HEK293 (cell line): ENCODE measurements at regions not wholly inside any gene's neighbourhood (a gene's known extent, or its start where the extent isn't known, plus 50 kb on each side); places are given as distances from the start of the nearest gene placed in this dataset.

Experiments used
- CTCF ChIA-PET: fragments of 350-600 bp; formaldehyde crosslinking; extraction: SDS; loops from one replicate; lab custom pipeline; 2021; ENCODE audit warnings: antibody characterized with exemption; lab: Yijun Ruan, JAX
- POLR2A ChIA-PET: fragments of 300-600 bp; formaldehyde crosslinking; extraction: SDS; loops from one replicate; lab custom pipeline; 2020; ENCODE audit warnings: antibody characterized with exemption, inconsistent platforms; lab: Yijun Ruan, JAX
- H3K27ac ChIP-seq: fragments of 200-500 bp; sonication (Bioruptor generic); 2 replicates; pipeline ENCODE4 v1.5.1; 2014; ENCODE audit warnings: low read depth, low read length, control low read depth, inconsistent platforms; ENCODE audit errors: extremely low read depth
- H3K36me3 ChIP-seq, 2 experiments: fragments of 200-500 bp in 1 of 2; sonication (Bioruptor generic) in 1 of 2; 1 replicate in 1 of 2; 2 replicates in 1 of 2; pipeline ENCODE4 v1.5.1; 2014 to 2017; ENCODE audit warnings: inconsistent platforms in 2 of 2, low read length in 2 of 2; ENCODE audit not compliant: control insufficient read depth in 2 of 2, insufficient read depth in 1 of 2
- H3K4me1 ChIP-seq: fragments of 200-500 bp; sonication (Bioruptor generic); 2 replicates; pipeline ENCODE4 v1.5.1; 2014; ENCODE audit warnings: mild to moderate bottlenecking, low read length, inconsistent platforms; ENCODE audit not compliant: control insufficient read depth, insufficient read depth
- H3K4me3 ChIP-seq: 2 replicates; pipeline ENCODE4 v1.5.1; 2011; ENCODE audit warnings: low read depth, mild to moderate bottlenecking, control low read depth, low read length, moderate library complexity
- H3K9me3 ChIP-seq: fragments of 200-500 bp; sonication (Bioruptor generic); 2 replicates; pipeline ENCODE4 v1.5.1; 2014; ENCODE audit warnings: low read depth, low read length, inconsistent platforms; ENCODE audit not compliant: control insufficient read depth, insufficient read depth
- FEZF1 ChIP-seq: fragments of 450-650 bp; formaldehyde crosslinking; IDR thresholded peaks from 2 replicates; pipeline ENCODE4 v1.5.1; 2016; ENCODE audit warnings: missing biosample characterization, missing genetic modification characterization
- KLF9 ChIP-seq: fragments of 450-650 bp; formaldehyde crosslinking; IDR thresholded peaks from 2 replicates; pipeline ENCODE4 v1.5.1; 2016; ENCODE audit warnings: missing biosample characterization, missing genetic modification characterization, low read depth
- TRIM28 ChIP-seq: IDR thresholded peaks from 2 replicates; pipeline ENCODE4 v1.6.1; 2011; ENCODE audit warnings: low read length, control low read depth, borderline replicate concordance
- ZNF121 ChIP-seq: fragments of 450-650 bp; formaldehyde crosslinking; IDR thresholded peaks from 2 replicates; pipeline ENCODE4 v1.5.1; 2016; ENCODE audit warnings: missing biosample characterization, missing genetic modification characterization
- ZNF19 ChIP-seq: fragments of 450-650 bp; formaldehyde crosslinking; IDR thresholded peaks from 2 replicates; pipeline ENCODE4; 2016; ENCODE audit warnings: missing biosample characterization, missing genetic modification characterization, low read depth
- ZNF248 ChIP-seq: fragments of 450-650 bp; formaldehyde crosslinking; IDR thresholded peaks from 2 replicates; pipeline ENCODE4 v1.5.1; 2017; ENCODE audit warnings: missing biosample characterization, missing genetic modification characterization
- ZNF350 ChIP-seq: fragments of 450-650 bp; formaldehyde crosslinking; IDR thresholded peaks from 2 replicates; pipeline ENCODE4 v1.5.0; 2017; ENCODE audit warnings: missing biosample characterization, mild to moderate bottlenecking, missing genetic modification characterization
- ZNF426 ChIP-seq: fragments of 450-650 bp; formaldehyde crosslinking; IDR thresholded peaks from 2 replicates; pipeline ENCODE4 v1.5.1; 2017; ENCODE audit warnings: missing biosample characterization, missing genetic modification characterization, mild to moderate bottlenecking, inconsistent platforms, moderate library complexity
- ZNF510 ChIP-seq: fragments of 450-650 bp; formaldehyde crosslinking; IDR thresholded peaks from 2 replicates; pipeline ENCODE4 v1.5.1; 2018; ENCODE audit warnings: mild to moderate bottlenecking, missing genetic modification characterization, missing biosample characterization; ENCODE audit not compliant: insufficient replicate concordance
- ZNF530 ChIP-seq: fragments of 450-650 bp; formaldehyde crosslinking; IDR thresholded peaks from 2 replicates; pipeline ENCODE4 v1.5.1; 2016; ENCODE audit warnings: low read depth, missing biosample characterization, missing genetic modification characterization
- ZNF658 ChIP-seq: fragments of 450-650 bp; formaldehyde crosslinking; IDR thresholded peaks from 2 replicates; pipeline ENCODE4; 2016; ENCODE audit warnings: missing biosample characterization, missing genetic modification characterization
- ZNF777 ChIP-seq: fragments of 450-650 bp; formaldehyde crosslinking; IDR thresholded peaks from 2 replicates; pipeline ENCODE4 v1.5.1; 2017; ENCODE audit warnings: missing biosample characterization, missing genetic modification characterization, borderline replicate concordance
- ZNF837 ChIP-seq: fragments of 450-650 bp; formaldehyde crosslinking; IDR thresholded peaks from 2 replicates; pipeline ENCODE4 v1.5.1; 2016; ENCODE audit warnings: missing biosample characterization, missing genetic modification characterization
- TF ChIP-seq, protein P1 (sequence below): fragments of 450-650 bp; formaldehyde crosslinking; IDR thresholded peaks from 2 replicates; pipeline ENCODE4 v1.5.1; 2017; ENCODE audit warnings: missing biosample characterization, missing genetic modification characterization
- TF ChIP-seq, protein P2 (sequence below): fragments of 450-650 bp; formaldehyde crosslinking; IDR thresholded peaks from 2 replicates; pipeline ENCODE4 v1.5.1; 2016; ENCODE audit warnings: missing biosample characterization, missing genetic modification characterization, borderline replicate concordance
- TF ChIP-seq, protein P3 (sequence below): fragments of 450-650 bp; formaldehyde crosslinking; IDR thresholded peaks from 2 replicates; pipeline ENCODE4 v1.5.0; 2017; ENCODE audit warnings: missing biosample characterization, missing genetic modification characterization, borderline replicate concordance
- TF ChIP-seq, protein P4 (sequence below): fragments of 450-650 bp; formaldehyde crosslinking; IDR thresholded peaks from 2 replicates; pipeline ENCODE4 v1.5.1; 2016; ENCODE audit warnings: missing biosample characterization, missing genetic modification characterization, borderline replicate concordance

DNA sequence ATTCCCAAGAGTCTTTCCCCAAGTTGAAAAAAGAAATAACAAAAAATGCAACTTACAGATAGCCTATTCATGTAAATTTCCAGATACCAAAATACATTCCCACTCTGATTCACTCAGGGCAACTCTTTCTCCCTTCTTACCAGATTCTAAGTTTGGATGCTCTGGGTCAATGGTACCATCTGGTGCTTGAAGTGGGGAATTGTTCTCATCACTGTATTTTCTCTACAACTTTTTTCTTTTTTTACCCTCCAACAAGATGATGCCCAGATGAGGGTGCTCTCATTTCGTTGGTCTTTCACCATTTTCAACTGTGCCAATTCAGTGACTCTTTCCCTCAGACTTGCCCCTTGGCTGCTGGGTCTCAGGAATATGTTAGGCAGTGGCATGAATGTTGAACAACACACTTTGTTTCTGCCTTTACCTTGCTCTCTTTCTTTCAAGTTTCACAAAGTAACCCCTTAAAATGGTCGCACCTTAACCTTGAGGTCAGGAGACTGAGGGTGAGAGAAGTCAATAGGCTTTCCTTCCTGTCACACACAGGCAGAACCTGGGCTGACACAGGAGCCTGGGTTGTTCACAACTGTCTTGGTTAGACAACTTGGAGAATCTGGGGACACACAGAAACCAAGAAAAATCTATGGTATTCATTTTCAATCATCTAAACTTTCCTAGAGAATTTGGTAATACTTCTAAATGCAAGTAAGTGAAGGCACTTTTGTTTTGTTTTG is 330.7 kb upstream of the SLCO3A1 start:
- CTCF ChIA-PET: no interaction called here

More for the DNA sequence above, 330.7 kb upstream of the SLCO3A1 start:
- POLR2A ChIA-PET: no interaction called here
- Histone ChIP-seq H3K27ac (no peak overlapping the region), H3K4me3 (no peak overlapping the region), H3K36me3 (no peaks in the 10 kb centered on the region), H3K4me1 (no peaks in the 10 kb centered on the region), H3K9me3 (peaks cover 5% of the 10 kb centered on the region; the same call in 1 of the 2 replicates)
- TF ChIP-seq ZNF777 (tag by site-specific recombination): no peak
- no peak for TF ChIP-seq ZNF658 (tag by site-specific recombination)
- TF ChIP-seq, protein P1, sequence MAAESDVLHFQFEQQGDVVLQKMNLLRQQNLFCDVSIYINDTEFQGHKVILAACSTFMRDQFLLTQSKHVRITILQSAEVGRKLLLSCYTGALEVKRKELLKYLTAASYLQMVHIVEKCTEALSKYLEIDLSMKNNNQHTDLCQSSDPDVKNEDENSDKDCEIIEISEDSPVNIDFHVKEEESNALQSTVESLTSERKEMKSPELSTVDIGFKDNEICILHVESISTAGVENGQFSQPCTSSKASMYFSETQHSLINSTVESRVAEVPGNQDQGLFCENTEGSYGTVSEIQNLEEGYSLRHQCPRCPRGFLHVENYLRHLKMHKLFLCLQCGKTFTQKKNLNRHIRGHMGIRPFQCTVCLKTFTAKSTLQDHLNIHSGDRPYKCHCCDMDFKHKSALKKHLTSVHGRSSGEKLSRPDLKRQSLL (tag by site-specific recombination): no peak
- no peak for TF ChIP-seq KLF9 (tag by site-specific recombination)
- TF ChIP-seq, protein P2, sequence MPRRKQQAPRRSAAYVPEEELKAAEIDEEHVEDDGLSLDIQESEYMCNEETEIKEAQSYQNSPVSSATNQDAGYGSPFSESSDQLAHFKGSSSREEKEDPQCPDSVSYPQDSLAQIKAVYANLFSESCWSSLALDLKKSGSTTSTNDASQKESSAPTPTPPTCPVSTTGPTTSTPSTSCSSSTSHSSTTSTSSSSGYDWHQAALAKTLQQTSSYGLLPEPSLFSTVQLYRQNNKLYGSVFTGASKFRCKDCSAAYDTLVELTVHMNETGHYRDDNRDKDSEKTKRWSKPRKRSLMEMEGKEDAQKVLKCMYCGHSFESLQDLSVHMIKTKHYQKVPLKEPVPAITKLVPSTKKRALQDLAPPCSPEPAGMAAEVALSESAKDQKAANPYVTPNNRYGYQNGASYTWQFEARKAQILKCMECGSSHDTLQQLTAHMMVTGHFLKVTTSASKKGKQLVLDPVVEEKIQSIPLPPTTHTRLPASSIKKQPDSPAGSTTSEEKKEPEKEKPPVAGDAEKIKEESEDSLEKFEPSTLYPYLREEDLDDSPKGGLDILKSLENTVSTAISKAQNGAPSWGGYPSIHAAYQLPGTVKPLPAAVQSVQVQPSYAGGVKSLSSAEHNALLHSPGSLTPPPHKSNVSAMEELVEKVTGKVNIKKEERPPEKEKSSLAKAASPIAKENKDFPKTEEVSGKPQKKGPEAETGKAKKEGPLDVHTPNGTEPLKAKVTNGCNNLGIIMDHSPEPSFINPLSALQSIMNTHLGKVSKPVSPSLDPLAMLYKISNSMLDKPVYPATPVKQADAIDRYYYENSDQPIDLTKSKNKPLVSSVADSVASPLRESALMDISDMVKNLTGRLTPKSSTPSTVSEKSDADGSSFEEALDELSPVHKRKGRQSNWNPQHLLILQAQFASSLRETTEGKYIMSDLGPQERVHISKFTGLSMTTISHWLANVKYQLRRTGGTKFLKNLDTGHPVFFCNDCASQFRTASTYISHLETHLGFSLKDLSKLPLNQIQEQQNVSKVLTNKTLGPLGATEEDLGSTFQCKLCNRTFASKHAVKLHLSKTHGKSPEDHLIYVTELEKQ (tag by site-specific recombination): no peak
- no peak for TF ChIP-seq ZNF248 (tag by site-specific recombination)
- TF ChIP-seq ZNF510 (tag by site-specific recombination): no peak
- TF ChIP-seq, protein P3, sequence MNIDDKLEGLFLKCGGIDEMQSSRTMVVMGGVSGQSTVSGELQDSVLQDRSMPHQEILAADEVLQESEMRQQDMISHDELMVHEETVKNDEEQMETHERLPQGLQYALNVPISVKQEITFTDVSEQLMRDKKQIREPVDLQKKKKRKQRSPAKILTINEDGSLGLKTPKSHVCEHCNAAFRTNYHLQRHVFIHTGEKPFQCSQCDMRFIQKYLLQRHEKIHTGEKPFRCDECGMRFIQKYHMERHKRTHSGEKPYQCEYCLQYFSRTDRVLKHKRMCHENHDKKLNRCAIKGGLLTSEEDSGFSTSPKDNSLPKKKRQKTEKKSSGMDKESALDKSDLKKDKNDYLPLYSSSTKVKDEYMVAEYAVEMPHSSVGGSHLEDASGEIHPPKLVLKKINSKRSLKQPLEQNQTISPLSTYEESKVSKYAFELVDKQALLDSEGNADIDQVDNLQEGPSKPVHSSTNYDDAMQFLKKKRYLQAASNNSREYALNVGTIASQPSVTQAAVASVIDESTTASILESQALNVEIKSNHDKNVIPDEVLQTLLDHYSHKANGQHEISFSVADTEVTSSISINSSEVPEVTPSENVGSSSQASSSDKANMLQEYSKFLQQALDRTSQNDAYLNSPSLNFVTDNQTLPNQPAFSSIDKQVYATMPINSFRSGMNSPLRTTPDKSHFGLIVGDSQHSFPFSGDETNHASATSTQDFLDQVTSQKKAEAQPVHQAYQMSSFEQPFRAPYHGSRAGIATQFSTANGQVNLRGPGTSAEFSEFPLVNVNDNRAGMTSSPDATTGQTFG (tag by site-specific recombination): no peak
- no peak for TF ChIP-seq FEZF1 (tag by site-specific recombination)
- TF ChIP-seq ZNF350 (tag by site-specific recombination): no peak
- TF ChIP-seq TRIM28: no peak
- no peak for TF ChIP-seq ZNF530 (tag by site-specific recombination)
- TF ChIP-seq ZNF837 (tag by site-specific recombination): no peak
- no peak for TF ChIP-seq ZNF426 (tag by site-specific recombination)
- TF ChIP-seq, protein P4, sequence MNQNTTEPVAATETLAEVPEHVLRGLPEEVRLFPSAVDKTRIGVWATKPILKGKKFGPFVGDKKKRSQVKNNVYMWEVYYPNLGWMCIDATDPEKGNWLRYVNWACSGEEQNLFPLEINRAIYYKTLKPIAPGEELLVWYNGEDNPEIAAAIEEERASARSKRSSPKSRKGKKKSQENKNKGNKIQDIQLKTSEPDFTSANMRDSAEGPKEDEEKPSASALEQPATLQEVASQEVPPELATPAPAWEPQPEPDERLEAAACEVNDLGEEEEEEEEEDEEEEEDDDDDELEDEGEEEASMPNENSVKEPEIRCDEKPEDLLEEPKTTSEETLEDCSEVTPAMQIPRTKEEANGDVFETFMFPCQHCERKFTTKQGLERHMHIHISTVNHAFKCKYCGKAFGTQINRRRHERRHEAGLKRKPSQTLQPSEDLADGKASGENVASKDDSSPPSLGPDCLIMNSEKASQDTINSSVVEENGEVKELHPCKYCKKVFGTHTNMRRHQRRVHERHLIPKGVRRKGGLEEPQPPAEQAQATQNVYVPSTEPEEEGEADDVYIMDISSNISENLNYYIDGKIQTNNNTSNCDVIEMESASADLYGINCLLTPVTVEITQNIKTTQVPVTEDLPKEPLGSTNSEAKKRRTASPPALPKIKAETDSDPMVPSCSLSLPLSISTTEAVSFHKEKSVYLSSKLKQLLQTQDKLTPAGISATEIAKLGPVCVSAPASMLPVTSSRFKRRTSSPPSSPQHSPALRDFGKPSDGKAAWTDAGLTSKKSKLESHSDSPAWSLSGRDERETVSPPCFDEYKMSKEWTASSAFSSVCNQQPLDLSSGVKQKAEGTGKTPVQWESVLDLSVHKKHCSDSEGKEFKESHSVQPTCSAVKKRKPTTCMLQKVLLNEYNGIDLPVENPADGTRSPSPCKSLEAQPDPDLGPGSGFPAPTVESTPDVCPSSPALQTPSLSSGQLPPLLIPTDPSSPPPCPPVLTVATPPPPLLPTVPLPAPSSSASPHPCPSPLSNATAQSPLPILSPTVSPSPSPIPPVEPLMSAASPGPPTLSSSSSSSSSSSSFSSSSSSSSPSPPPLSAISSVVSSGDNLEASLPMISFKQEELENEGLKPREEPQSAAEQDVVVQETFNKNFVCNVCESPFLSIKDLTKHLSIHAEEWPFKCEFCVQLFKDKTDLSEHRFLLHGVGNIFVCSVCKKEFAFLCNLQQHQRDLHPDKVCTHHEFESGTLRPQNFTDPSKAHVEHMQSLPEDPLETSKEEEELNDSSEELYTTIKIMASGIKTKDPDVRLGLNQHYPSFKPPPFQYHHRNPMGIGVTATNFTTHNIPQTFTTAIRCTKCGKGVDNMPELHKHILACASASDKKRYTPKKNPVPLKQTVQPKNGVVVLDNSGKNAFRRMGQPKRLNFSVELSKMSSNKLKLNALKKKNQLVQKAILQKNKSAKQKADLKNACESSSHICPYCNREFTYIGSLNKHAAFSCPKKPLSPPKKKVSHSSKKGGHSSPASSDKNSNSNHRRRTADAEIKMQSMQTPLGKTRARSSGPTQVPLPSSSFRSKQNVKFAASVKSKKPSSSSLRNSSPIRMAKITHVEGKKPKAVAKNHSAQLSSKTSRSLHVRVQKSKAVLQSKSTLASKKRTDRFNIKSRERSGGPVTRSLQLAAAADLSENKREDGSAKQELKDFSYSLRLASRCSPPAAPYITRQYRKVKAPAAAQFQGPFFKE (tag by site-specific recombination): no peak
- no peak for TF ChIP-seq ZNF121 (tag by site-specific recombination)
- no peak for TF ChIP-seq ZNF19 (tag by site-specific recombination)
